H1 (cell line): ENCODE measurements at regions not wholly inside any gene's neighbourhood (a gene's known extent, or its start where the extent isn't known, plus 50 kb on each side); places are given as distances from the start of the nearest gene placed in this dataset.

Source experiments
- CBX5 ChIP-seq: fragments of 300-800, 300-1000 bp; sonication (generic); IDR thresholded peaks from 2 replicates; pipeline ENCODE4 v1.7.1; 2016; ENCODE audit warnings: antibody characterized with exemption, low read length, low read depth
- CHD7 ChIP-seq: fragments of 300-600 bp; sonication (generic); IDR thresholded peaks from 2 replicates; pipeline ENCODE4 v1.7.1; 2012; ENCODE audit warnings: low read length, moderate library complexity, mild to moderate bottlenecking, inconsistent platforms; ENCODE audit not compliant: insufficient replicate concordance
- CTBP2 ChIP-seq: IDR thresholded peaks from 2 replicates; pipeline ENCODE4 v1.7.0; 2011; ENCODE audit warnings: borderline replicate concordance, mild to moderate bottlenecking, moderate library complexity, mixed read lengths, low read length; ENCODE audit not compliant: insufficient read depth, insufficient read length
- E2F6 ChIP-seq: IDR thresholded peaks from 2 replicates; pipeline ENCODE4 v1.6.1; 2012; ENCODE audit warnings: inconsistent platforms
- EZH2 ChIP-seq: fragments of 200-600 bp; sonication (generic); IDR thresholded peaks from 2 replicates; pipeline ENCODE4 v1.7.1; 2012; ENCODE audit warnings: low read depth, mild to moderate bottlenecking, moderate library complexity, low read length, inconsistent platforms; ENCODE audit not compliant: severe bottlenecking
- GTF2F1 ChIP-seq: IDR thresholded peaks from 2 replicates; pipeline ENCODE4 v1.6.1; 2012; ENCODE audit warnings: low read depth, low read length, improper control_type of control experiment, borderline replicate concordance
- HDAC2 ChIP-seq, 2 experiments: fragments of 300-600 bp in 1 of 2; sonication (generic) in 1 of 2; IDR thresholded peaks; 2 replicates each; pipeline ENCODE4 v1.6.1; 2011 to 2012; ENCODE audit warnings: low read depth in 2 of 2, low read length in 2 of 2, mild to moderate bottlenecking in 2 of 2, moderate library complexity in 2 of 2, borderline replicate concordance in 1 of 2, inconsistent platforms in 1 of 2
- JUN ChIP-seq: IDR thresholded peaks from 2 replicates; pipeline ENCODE4 v1.6.1; 2011; ENCODE audit warnings: low read depth, mild to moderate bottlenecking, improper control_type of control experiment, low read length
- JUND ChIP-seq: IDR thresholded peaks from 2 replicates; pipeline ENCODE4 v1.6.1; 2011; ENCODE audit warnings: mild to moderate bottlenecking, improper control_type of control experiment, low read length
- SAP30 ChIP-seq: fragments of 300-600 bp; sonication (generic); IDR thresholded peaks from 2 replicates; pipeline ENCODE4 v1.7.1; 2012; ENCODE audit warnings: low read length, moderate library complexity, mild to moderate bottlenecking, inconsistent platforms; ENCODE audit not compliant: insufficient read depth, insufficient replicate concordance

- no peak for TF ChIP-seq CHD7
- no peak for TF ChIP-seq GTF2F1
- TF ChIP-seq E2F6 = no peak
- no peak for TF ChIP-seq SAP30
- TF ChIP-seq JUND = no peak
- TF ChIP-seq HDAC2 (IDR thresholded peaks at IDR 0.05; ENCODE audit: borderline replicate concordance in 1 of 2, low read depth in 2 of 2, low read length in 2 of 2) = no peak
- no peak for TF ChIP-seq JUN
- no peak for TF ChIP-seq CBX5
- no peak for TF ChIP-seq EZH2
- no peak for TF ChIP-seq CTBP2
Observed at GRCh38 chr7:33745934-33746333, 159.4 kb upstream of the BMPER start (continued).
